WTC11 (cell line): ENCODE measurements at regions not wholly inside any gene's neighbourhood (a gene's known extent, or its start where the extent isn't known, plus 50 kb on each side); places are given as distances from the start of the nearest gene placed in this dataset.

Experiments
- ATAC-seq: fragments of 200-7000 bp; cut with Tn5 transposase; 2 replicates; pipeline ENCODE4 v1.10.0; 2021; ENCODE audit warnings: mild to moderate bottlenecking, moderate library complexity
- CTCF ChIA-PET: fragments of 300-600 bp; sonication (Branson Sonifier 250); formaldehyde crosslinking; loops from one replicate; lab custom pipeline; 2021; ENCODE audit warnings: antibody characterized with exemption; lab: Charles Lee
- POLR2A ChIA-PET: fragments of 350-600 bp; sonication (Branson Sonifier 250); formaldehyde crosslinking; loops from one replicate; lab custom pipeline; 2021; ENCODE audit warnings: antibody characterized with exemption; lab: Charles Lee
- DNase-seq: peaks from one replicate; pipeline ENCODE4 v3.0.0; 2021; ENCODE audit warnings: low spot score
- H3K27ac Mint-ChIP-seq: 2 replicates; pipeline ENCODE4 v1.8.0; 2021; ENCODE audit warnings: mixed read lengths
- H3K27me3 Mint-ChIP-seq: 2 replicates; pipeline ENCODE4 v1.8.0; 2021; ENCODE audit warnings: low read depth, mild to moderate bottlenecking, moderate library complexity, mixed read lengths
- H3K36me3 Mint-ChIP-seq: 2 replicates; pipeline ENCODE4 v1.8.0; 2021; ENCODE audit warnings: mixed read lengths
- H3K4me1 Mint-ChIP-seq: 2 replicates; pipeline ENCODE4 v1.8.0; 2022; ENCODE audit warnings: mixed read lengths
- H3K4me3 Mint-ChIP-seq: 2 replicates; pipeline ENCODE4 v1.8.0; 2021; ENCODE audit warnings: mild to moderate bottlenecking, moderate library complexity, mixed read lengths
- H3K9me3 Mint-ChIP-seq: 2 replicates; pipeline ENCODE4 v1.8.0; 2021; ENCODE audit warnings: mixed read lengths
- CBFB ChIP-seq: sonication (generic); formaldehyde crosslinking; IDR thresholded peaks from 2 replicates; pipeline ENCODE4 v1.8.1; 2022; ENCODE audit warnings: mild to moderate bottlenecking, low read depth, missing genetic modification reagents
- ELF4 ChIP-seq: sonication (generic); formaldehyde crosslinking; IDR thresholded peaks from 2 replicates; pipeline ENCODE4 v1.8.1; 2022; ENCODE audit warnings: low read depth, mild to moderate bottlenecking, moderate library complexity, missing genetic modification reagents
- ETV6 ChIP-seq: sonication (generic); formaldehyde crosslinking; IDR thresholded peaks from 2 replicates; pipeline ENCODE4 v1.8.1; 2022; ENCODE audit warnings: mild to moderate bottlenecking, missing genetic modification reagents
- GRHL2 ChIP-seq: fragments of 250-450 bp; sonication (Bioruptor Pico); IDR thresholded peaks from 2 replicates; pipeline ENCODE4 v1.8.0; 2022; ENCODE audit warnings: mild to moderate bottlenecking, moderate library complexity; ENCODE audit not compliant: insufficient replicate concordance, severe bottlenecking
- NFYB ChIP-seq: sonication (generic); formaldehyde crosslinking; conservative IDR thresholded peaks from 2 replicates; pipeline ENCODE4 v1.8.0; 2022; ENCODE audit warnings: low read depth, missing genetic modification reagents
- NR1H2 ChIP-seq: sonication (generic); formaldehyde crosslinking; IDR thresholded peaks from 2 replicates; pipeline ENCODE4 v1.9.0; 2021; ENCODE audit warnings: mild to moderate bottlenecking, moderate library complexity, missing genetic modification reagents
- PREB ChIP-seq: sonication (generic); formaldehyde crosslinking; IDR thresholded peaks from 2 replicates; pipeline ENCODE4 v1.8.1; 2022; ENCODE audit warnings: mild to moderate bottlenecking, missing genetic modification reagents, moderate library complexity, borderline replicate concordance
- SP1 ChIP-seq: sonication (generic); formaldehyde crosslinking; conservative IDR thresholded peaks from 2 replicates; pipeline ENCODE4 v1.8.1; 2022; ENCODE audit warnings: missing genetic modification reagents
- TEAD1 ChIP-seq: sonication (generic); formaldehyde crosslinking; IDR thresholded peaks from 2 replicates; pipeline ENCODE4 v1.8.0; 2022; ENCODE audit warnings: mild to moderate bottlenecking, missing genetic modification reagents
- USF2 ChIP-seq: sonication (generic); formaldehyde crosslinking; IDR thresholded peaks from 2 replicates; pipeline ENCODE4 v1.8.1; 2023; ENCODE audit warnings: mild to moderate bottlenecking, missing genetic modification reagents, moderate library complexity
- ZNF423 ChIP-seq: fragments of 250-450 bp; sonication (Bioruptor Pico); IDR thresholded peaks from 2 replicates; pipeline ENCODE4 v2.1.2; 2022; ENCODE audit warnings: mild to moderate bottlenecking, moderate library complexity
- ZNF512 ChIP-seq: sonication (generic); formaldehyde crosslinking; IDR thresholded peaks from 2 replicates; pipeline ENCODE4 v1.8.1; 2022; ENCODE audit warnings: missing genetic modification reagents, borderline replicate concordance
- TF ChIP-seq, protein P1 (sequence below): sonication (generic); formaldehyde crosslinking; IDR thresholded peaks from 2 replicates; pipeline ENCODE4 v1.8.1; 2022; ENCODE audit warnings: low read depth, missing genetic modification reagents, borderline replicate concordance
- TF ChIP-seq, protein P2 (sequence below): sonication (generic); formaldehyde crosslinking; IDR thresholded peaks from 2 replicates; pipeline ENCODE4 v1.8.0; 2022; ENCODE audit warnings: mild to moderate bottlenecking, missing genetic modification reagents
- TF ChIP-seq, protein P3 (sequence below): sonication (generic); formaldehyde crosslinking; IDR thresholded peaks from 2 replicates; pipeline ENCODE4 v1.8.0; 2023; ENCODE audit warnings: missing genetic modification reagents

- no peak for TF ChIP-seq TEAD1 (CRISPR knock-in tag)
- no peak for TF ChIP-seq ELF4 (CRISPR knock-in tag)
- TF ChIP-seq USF2 (CRISPR knock-in tag): no peak
- TF ChIP-seq NR1H2 (CRISPR knock-in tag): no peak
- no peak for TF ChIP-seq ETV6
- TF ChIP-seq, protein P1, sequence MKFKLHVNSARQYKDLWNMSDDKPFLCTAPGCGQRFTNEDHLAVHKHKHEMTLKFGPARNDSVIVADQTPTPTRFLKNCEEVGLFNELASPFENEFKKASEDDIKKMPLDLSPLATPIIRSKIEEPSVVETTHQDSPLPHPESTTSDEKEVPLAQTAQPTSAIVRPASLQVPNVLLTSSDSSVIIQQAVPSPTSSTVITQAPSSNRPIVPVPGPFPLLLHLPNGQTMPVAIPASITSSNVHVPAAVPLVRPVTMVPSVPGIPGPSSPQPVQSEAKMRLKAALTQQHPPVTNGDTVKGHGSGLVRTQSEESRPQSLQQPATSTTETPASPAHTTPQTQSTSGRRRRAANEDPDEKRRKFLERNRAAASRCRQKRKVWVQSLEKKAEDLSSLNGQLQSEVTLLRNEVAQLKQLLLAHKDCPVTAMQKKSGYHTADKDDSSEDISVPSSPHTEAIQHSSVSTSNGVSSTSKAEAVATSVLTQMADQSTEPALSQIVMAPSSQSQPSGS (CRISPR knock-in tag): no peak
These were observed 354.3 kb upstream of the ID2 start (continued) for GRCh38 chr2:8327371-8328100.

DNA sequence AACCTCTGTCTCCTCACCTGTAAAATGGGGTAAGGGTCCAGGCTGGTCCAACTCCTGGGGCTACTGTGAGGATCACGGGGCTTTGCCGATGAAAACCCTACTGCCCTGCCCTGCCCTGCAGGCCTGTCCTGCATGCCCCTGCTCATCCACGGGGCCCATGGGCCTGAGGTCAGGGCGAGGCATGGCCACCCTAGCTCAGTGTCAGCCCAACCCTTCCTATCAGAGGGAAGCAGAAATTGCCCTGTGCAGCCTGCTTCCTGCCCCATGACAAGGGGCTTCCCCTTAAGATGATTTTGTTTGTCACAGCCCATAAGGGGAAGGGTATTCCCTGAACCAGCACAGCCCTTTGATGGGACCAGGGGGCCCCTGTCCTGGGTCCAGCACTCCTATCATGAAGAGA, 353.6 kb upstream of the ID2 start:
- no peak for ATAC-seq

More for the DNA sequence above, 353.6 kb upstream of the ID2 start:
- POLR2A ChIA-PET: no interaction called here
- no peaks in the 10 kb centered on the region for H3K9me3 Mint-ChIP-seq
- no peak overlapping the region for H3K27ac Mint-ChIP-seq
- DNase-seq: no peak
- TF ChIP-seq, protein P2, sequence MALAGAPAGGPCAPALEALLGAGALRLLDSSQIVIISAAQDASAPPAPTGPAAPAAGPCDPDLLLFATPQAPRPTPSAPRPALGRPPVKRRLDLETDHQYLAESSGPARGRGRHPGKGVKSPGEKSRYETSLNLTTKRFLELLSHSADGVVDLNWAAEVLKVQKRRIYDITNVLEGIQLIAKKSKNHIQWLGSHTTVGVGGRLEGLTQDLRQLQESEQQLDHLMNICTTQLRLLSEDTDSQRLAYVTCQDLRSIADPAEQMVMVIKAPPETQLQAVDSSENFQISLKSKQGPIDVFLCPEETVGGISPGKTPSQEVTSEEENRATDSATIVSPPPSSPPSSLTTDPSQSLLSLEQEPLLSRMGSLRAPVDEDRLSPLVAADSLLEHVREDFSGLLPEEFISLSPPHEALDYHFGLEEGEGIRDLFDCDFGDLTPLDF (CRISPR knock-in tag): no peak
- TF ChIP-seq, protein P3, sequence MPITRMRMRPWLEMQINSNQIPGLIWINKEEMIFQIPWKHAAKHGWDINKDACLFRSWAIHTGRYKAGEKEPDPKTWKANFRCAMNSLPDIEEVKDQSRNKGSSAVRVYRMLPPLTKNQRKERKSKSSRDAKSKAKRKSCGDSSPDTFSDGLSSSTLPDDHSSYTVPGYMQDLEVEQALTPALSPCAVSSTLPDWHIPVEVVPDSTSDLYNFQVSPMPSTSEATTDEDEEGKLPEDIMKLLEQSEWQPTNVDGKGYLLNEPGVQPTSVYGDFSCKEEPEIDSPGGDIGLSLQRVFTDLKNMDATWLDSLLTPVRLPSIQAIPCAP (CRISPR knock-in tag): no peak
- no peak for TF ChIP-seq NFYB (CRISPR knock-in tag)
- TF ChIP-seq ZNF423 (CRISPR knock-in tag): no peak
- no peak for TF ChIP-seq PREB (CRISPR knock-in tag)
- TF ChIP-seq GRHL2 (CRISPR knock-in tag): no peak
- no peak for TF ChIP-seq CBFB (CRISPR knock-in tag)
- TF ChIP-seq SP1: no peak
- no peak for TF ChIP-seq ZNF512 (CRISPR knock-in tag)
- H3K4me1 Mint-ChIP-seq: peaks cover 26% of the 10 kb centered on the region
- CTCF ChIA-PET: no interaction called here
- H3K4me3 Mint-ChIP-seq: no peak overlapping the region
- no peaks in the 10 kb centered on the region for H3K27me3 Mint-ChIP-seq
- no peaks in the 10 kb centered on the region for H3K36me3 Mint-ChIP-seq
